Nephron (organoid): ENCODE measurements at regions not wholly inside any gene's neighbourhood (a gene's known extent, or its start where the extent isn't known, plus 50 kb on each side); places are given as distances from the start of the nearest gene placed in this dataset.

Experiments used
- H3K27ac Mint-ChIP-seq, 3 experiments: 2 replicates each; pipeline ENCODE4 v1.8.0; 2020; ENCODE audit warnings: mixed read lengths in 3 of 3, mild to moderate bottlenecking in 2 of 3, moderate library complexity in 1 of 3
- H3K27me3 Mint-ChIP-seq: 2 replicates; pipeline ENCODE4 v1.8.0; 2021; ENCODE audit warnings: low read depth, mild to moderate bottlenecking, moderate library complexity, mixed read lengths
- H3K36me3 Mint-ChIP-seq: 2 replicates; pipeline ENCODE4 v1.8.0; 2020; ENCODE audit warnings: low read depth, mixed read lengths
- H3K4me1 Mint-ChIP-seq: 2 replicates; pipeline ENCODE4 v1.8.0; 2020; ENCODE audit warnings: mixed read lengths
- H3K4me3 Mint-ChIP-seq, 3 experiments: 2 replicates each; pipeline ENCODE4 v1.8.0; 2020; ENCODE audit warnings: mild to moderate bottlenecking in 3 of 3, mixed read lengths in 3 of 3, moderate library complexity in 2 of 3
- H3K9me3 Mint-ChIP-seq: 2 replicates; pipeline ENCODE4 v1.8.0; 2020; ENCODE audit warnings: mixed read lengths
- CTCF ChIP-seq, 3 experiments: fragments of 200-600 bp; sonication (generic); IDR thresholded peaks; one replicate each; pipeline ENCODE4 v1.5.0; 2021; ENCODE audit warnings: antibody characterized with exemption in 3 of 3; ENCODE audit not compliant: unreplicated experiment in 3 of 3

GRCh38 chr2:51194656-51195055, 162.7 kb upstream of the NRXN1 start:
- peaks cover 21% of the 10 kb centered on the region for H3K9me3 Mint-ChIP-seq
- no peaks in the 10 kb centered on the region for H3K27me3 Mint-ChIP-seq
- no peak overlapping the region for H3K4me3 Mint-ChIP-seq
- no peak for TF ChIP-seq CTCF (IDR thresholded peaks at IDR 0.05; ENCODE audit: unreplicated experiment in 3 of 3)
- H3K4me1 Mint-ChIP-seq = no peaks in the 10 kb centered on the region
- no peak overlapping the region for H3K27ac Mint-ChIP-seq
- no peaks in the 10 kb centered on the region for H3K36me3 Mint-ChIP-seq

GRCh38 chr2:51170273-51170672, 138.3 kb upstream of the NRXN1 start:
- Mint-ChIP-seq H3K4me3 (no peak overlapping the region), H3K27ac (no peak overlapping the region), H3K27me3 (no peaks in the 10 kb centered on the region), H3K36me3 (no peaks in the 10 kb centered on the region), H3K4me1 (peaks cover 6% of the 10 kb centered on the region), H3K9me3 (no peaks in the 10 kb centered on the region)
- TF ChIP-seq CTCF (IDR thresholded peaks at IDR 0.05; ENCODE audit: unreplicated experiment in 3 of 3) = no peak

GRCh38 chr2:51165534-51166260, 133.8 kb upstream of the NRXN1 start:
- no peak overlapping the region for H3K27ac Mint-ChIP-seq
- H3K27me3 Mint-ChIP-seq = no peaks in the 10 kb centered on the region
- no peak for TF ChIP-seq CTCF (IDR thresholded peaks at IDR 0.05; ENCODE audit: unreplicated experiment in 3 of 3)
- no peaks in the 10 kb centered on the region for H3K36me3 Mint-ChIP-seq
- no peak overlapping the region for H3K4me3 Mint-ChIP-seq
- peaks cover 6% of the 10 kb centered on the region for H3K4me1 Mint-ChIP-seq
- H3K9me3 Mint-ChIP-seq = no peaks in the 10 kb centered on the region

- Mint-ChIP-seq H3K36me3 (no peaks in the 10 kb centered on the region), H3K4me3 (no peak overlapping the region), H3K27me3 (no peaks in the 10 kb centered on the region), H3K9me3 (no peaks in the 10 kb centered on the region), H3K4me1 (no peaks in the 10 kb centered on the region), H3K27ac (no peak overlapping the region)
- no peak for TF ChIP-seq CTCF (IDR thresholded peaks at IDR 0.05; ENCODE audit: unreplicated experiment in 3 of 3)
Measured at GRCh38 chr2:51158251-51158650, 126.3 kb upstream of the NRXN1 start.

- no peaks in the 10 kb centered on the region for H3K4me1 Mint-ChIP-seq
- H3K27ac Mint-ChIP-seq = no peak overlapping the region
- peaks cover 3% of the 10 kb centered on the region for H3K9me3 Mint-ChIP-seq
- H3K36me3 Mint-ChIP-seq = no peaks in the 10 kb centered on the region
- no peak for TF ChIP-seq CTCF (IDR thresholded peaks at IDR 0.05; ENCODE audit: unreplicated experiment in 3 of 3)
- no peak overlapping the region for H3K4me3 Mint-ChIP-seq
- no peaks in the 10 kb centered on the region for H3K27me3 Mint-ChIP-seq
Measured at GRCh38 chr2:51153236-51153635, 121.3 kb upstream of the NRXN1 start.

GRCh38 chr2:51151490-51152140, 119.7 kb upstream of the NRXN1 start:
- no peaks in the 10 kb centered on the region for H3K4me1 Mint-ChIP-seq
- no peak overlapping the region for H3K27ac Mint-ChIP-seq
- H3K36me3 Mint-ChIP-seq = no peaks in the 10 kb centered on the region
- H3K9me3 Mint-ChIP-seq = peaks cover 3% of the 10 kb centered on the region
- no peak overlapping the region for H3K4me3 Mint-ChIP-seq
- H3K27me3 Mint-ChIP-seq = no peaks in the 10 kb centered on the region
- TF ChIP-seq CTCF (IDR thresholded peaks at IDR 0.05; ENCODE audit: unreplicated experiment in 3 of 3) = no peak
